HCT116 (cell line): ENCODE measurements at regions not wholly inside any gene's neighbourhood (a gene's known extent, or its start where the extent isn't known, plus 50 kb on each side); places are given as distances from the start of the nearest gene placed in this dataset.

Source experiments
- CBX3 ChIP-seq: IDR thresholded peaks from 2 replicates; pipeline ENCODE4 v1.6.1; 2012; ENCODE audit warnings: low read depth
- CEBPB ChIP-seq: IDR thresholded peaks from 2 replicates; pipeline ENCODE4 v1.6.1; 2012; ENCODE audit warnings: low read depth
- EGR1 ChIP-seq: IDR thresholded peaks from 2 replicates; pipeline ENCODE4 v1.6.1; 2012; ENCODE audit warnings: low read depth
- EZH2 ChIP-seq: fragments of 200-600 bp; sonication (generic); IDR thresholded peaks from 2 replicates; pipeline ENCODE4 v1.6.1; 2017; ENCODE audit warnings: antibody characterized with exemption, mixed run types
- POLR2A ChIP-seq: IDR thresholded peaks from 2 replicates; pipeline ENCODE4 v1.7.0; 2011; ENCODE audit warnings: borderline replicate concordance; ENCODE audit not compliant: insufficient read depth, insufficient read length; ENCODE audit errors: extremely low read depth
- POLR2AphosphoS5 ChIP-seq: IDR thresholded peaks from 2 replicates; pipeline ENCODE4 v1.6.1; 2011; ENCODE audit warnings: mild to moderate bottlenecking, low read depth, low read length, moderate library complexity
- YY1 ChIP-seq: IDR thresholded peaks from 2 replicates; pipeline ENCODE4 v1.6.1; 2011; ENCODE audit warnings: low read length, low read depth, moderate library complexity, mild to moderate bottlenecking; ENCODE audit not compliant: insufficient replicate concordance; ENCODE audit errors: extremely low read depth
- ZNF274 ChIP-seq: fragments of 200-500 bp; sonication (Bioruptor generic); IDR thresholded peaks from 2 replicates; pipeline ENCODE4 v1.6.1; 2014; ENCODE audit warnings: mild to moderate bottlenecking, low read depth, low read length, inconsistent platforms
- TF ChIP-seq, protein P1 (sequence below), 3 experiments: fragments of 200-600 bp in 1 of 3; sonication (generic) in 1 of 3; IDR thresholded peaks in 2 of 3; conservative IDR thresholded peaks in 1 of 3; 2 replicates each; pipeline ENCODE4 v1.5.1; 2012 to 2017; ENCODE audit warnings: low read depth in 2 of 3, low read length in 2 of 3, antibody characterized with exemption in 1 of 3, borderline replicate concordance in 1 of 3, control low read depth in 1 of 3, mild to moderate bottlenecking in 1 of 3, mixed read lengths in 1 of 3, mixed run types in 1 of 3, moderate library complexity in 1 of 3; ENCODE audit not compliant: insufficient read depth in 1 of 3
- TF ChIP-seq, protein P2 (sequence below): IDR thresholded peaks from 2 replicates; pipeline ENCODE4 v1.6.1; 2012
- TF ChIP-seq, protein P3 (sequence below): IDR thresholded peaks from 2 replicates; pipeline ENCODE4 v1.6.1; 2012; ENCODE audit warnings: low read depth
- TF ChIP-seq, protein P4 (sequence below): IDR thresholded peaks from 2 replicates; pipeline ENCODE4 v1.6.1; 2012

DNA sequence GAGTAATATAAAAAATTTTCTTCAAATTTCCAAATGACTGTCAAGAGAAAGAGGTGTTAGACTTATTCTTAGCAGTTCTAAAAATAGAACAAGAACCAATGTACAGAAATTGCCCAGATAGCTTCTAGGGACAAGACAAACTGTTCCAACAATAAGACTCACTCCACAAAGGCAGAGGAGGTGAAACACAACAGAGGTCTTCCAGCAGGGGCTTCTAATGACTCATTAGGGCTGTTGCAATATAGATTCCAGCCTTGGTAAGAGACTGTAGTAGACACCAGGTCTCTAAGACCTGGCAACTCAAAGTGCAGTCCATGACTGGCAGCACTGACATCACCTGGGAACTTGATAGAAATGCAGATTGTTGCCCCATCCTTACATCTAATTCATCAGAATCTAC lies 134.6 kb upstream of the VLDLR start:
- TF ChIP-seq, protein P1, sequence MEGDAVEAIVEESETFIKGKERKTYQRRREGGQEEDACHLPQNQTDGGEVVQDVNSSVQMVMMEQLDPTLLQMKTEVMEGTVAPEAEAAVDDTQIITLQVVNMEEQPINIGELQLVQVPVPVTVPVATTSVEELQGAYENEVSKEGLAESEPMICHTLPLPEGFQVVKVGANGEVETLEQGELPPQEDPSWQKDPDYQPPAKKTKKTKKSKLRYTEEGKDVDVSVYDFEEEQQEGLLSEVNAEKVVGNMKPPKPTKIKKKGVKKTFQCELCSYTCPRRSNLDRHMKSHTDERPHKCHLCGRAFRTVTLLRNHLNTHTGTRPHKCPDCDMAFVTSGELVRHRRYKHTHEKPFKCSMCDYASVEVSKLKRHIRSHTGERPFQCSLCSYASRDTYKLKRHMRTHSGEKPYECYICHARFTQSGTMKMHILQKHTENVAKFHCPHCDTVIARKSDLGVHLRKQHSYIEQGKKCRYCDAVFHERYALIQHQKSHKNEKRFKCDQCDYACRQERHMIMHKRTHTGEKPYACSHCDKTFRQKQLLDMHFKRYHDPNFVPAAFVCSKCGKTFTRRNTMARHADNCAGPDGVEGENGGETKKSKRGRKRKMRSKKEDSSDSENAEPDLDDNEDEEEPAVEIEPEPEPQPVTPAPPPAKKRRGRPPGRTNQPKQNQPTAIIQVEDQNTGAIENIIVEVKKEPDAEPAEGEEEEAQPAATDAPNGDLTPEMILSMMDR (IDR thresholded peaks at IDR 0.05 in 2 of 3, conservative IDR thresholded peaks at IDR 0.05 in 1 of 3; ENCODE audit: borderline replicate concordance in 1 of 3, insufficient read depth in 1 of 3, low read depth in 2 of 3, low read length in 2 of 3) = no peak
- TF ChIP-seq POLR2AphosphoS5 (no peak), POLR2A (no peak), EGR1 (no peak), EZH2 (no peak), ZNF274 (no peak), YY1 (no peak), CBX3 (no peak), CEBPB (no peak)
- TF ChIP-seq, protein P2, sequence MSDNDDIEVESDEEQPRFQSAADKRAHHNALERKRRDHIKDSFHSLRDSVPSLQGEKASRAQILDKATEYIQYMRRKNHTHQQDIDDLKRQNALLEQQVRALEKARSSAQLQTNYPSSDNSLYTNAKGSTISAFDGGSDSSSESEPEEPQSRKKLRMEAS = no peak
- TF ChIP-seq, protein P3, sequence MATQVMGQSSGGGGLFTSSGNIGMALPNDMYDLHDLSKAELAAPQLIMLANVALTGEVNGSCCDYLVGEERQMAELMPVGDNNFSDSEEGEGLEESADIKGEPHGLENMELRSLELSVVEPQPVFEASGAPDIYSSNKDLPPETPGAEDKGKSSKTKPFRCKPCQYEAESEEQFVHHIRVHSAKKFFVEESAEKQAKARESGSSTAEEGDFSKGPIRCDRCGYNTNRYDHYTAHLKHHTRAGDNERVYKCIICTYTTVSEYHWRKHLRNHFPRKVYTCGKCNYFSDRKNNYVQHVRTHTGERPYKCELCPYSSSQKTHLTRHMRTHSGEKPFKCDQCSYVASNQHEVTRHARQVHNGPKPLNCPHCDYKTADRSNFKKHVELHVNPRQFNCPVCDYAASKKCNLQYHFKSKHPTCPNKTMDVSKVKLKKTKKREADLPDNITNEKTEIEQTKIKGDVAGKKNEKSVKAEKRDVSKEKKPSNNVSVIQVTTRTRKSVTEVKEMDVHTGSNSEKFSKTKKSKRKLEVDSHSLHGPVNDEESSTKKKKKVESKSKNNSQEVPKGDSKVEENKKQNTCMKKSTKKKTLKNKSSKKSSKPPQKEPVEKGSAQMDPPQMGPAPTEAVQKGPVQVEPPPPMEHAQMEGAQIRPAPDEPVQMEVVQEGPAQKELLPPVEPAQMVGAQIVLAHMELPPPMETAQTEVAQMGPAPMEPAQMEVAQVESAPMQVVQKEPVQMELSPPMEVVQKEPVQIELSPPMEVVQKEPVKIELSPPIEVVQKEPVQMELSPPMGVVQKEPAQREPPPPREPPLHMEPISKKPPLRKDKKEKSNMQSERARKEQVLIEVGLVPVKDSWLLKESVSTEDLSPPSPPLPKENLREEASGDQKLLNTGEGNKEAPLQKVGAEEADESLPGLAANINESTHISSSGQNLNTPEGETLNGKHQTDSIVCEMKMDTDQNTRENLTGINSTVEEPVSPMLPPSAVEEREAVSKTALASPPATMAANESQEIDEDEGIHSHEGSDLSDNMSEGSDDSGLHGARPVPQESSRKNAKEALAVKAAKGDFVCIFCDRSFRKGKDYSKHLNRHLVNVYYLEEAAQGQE = no peak
- TF ChIP-seq, protein P4, sequence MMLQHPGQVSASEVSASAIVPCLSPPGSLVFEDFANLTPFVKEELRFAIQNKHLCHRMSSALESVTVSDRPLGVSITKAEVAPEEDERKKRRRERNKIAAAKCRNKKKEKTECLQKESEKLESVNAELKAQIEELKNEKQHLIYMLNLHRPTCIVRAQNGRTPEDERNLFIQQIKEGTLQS = no peak
